HEK293 (cell line): ENCODE measurements at regions not wholly inside any gene's neighbourhood (a gene's known extent, or its start where the extent isn't known, plus 50 kb on each side); places are given as distances from the start of the nearest gene placed in this dataset.

Experiments
- CTCF ChIA-PET: fragments of 350-600 bp; formaldehyde crosslinking; extraction: SDS; loops from one replicate; lab custom pipeline; 2021; ENCODE audit warnings: antibody characterized with exemption; lab: Yijun Ruan, JAX
- POLR2A ChIA-PET: fragments of 300-600 bp; formaldehyde crosslinking; extraction: SDS; loops from one replicate; lab custom pipeline; 2020; ENCODE audit warnings: antibody characterized with exemption, inconsistent platforms; lab: Yijun Ruan, JAX
- H3K27ac ChIP-seq: fragments of 200-500 bp; sonication (Bioruptor generic); 2 replicates; pipeline ENCODE4 v1.5.1; 2014; ENCODE audit warnings: low read depth, low read length, control low read depth, inconsistent platforms; ENCODE audit errors: extremely low read depth
- H3K36me3 ChIP-seq, 2 experiments: fragments of 200-500 bp in 1 of 2; sonication (Bioruptor generic) in 1 of 2; 1 replicate in 1 of 2; 2 replicates in 1 of 2; pipeline ENCODE4 v1.5.1; 2014 to 2017; ENCODE audit warnings: inconsistent platforms in 2 of 2, low read length in 2 of 2; ENCODE audit not compliant: control insufficient read depth in 2 of 2, insufficient read depth in 1 of 2
- H3K4me1 ChIP-seq: fragments of 200-500 bp; sonication (Bioruptor generic); 2 replicates; pipeline ENCODE4 v1.5.1; 2014; ENCODE audit warnings: mild to moderate bottlenecking, low read length, inconsistent platforms; ENCODE audit not compliant: control insufficient read depth, insufficient read depth
- H3K4me3 ChIP-seq: 2 replicates; pipeline ENCODE4 v1.5.1; 2011; ENCODE audit warnings: low read depth, mild to moderate bottlenecking, control low read depth, low read length, moderate library complexity
- H3K9me3 ChIP-seq: fragments of 200-500 bp; sonication (Bioruptor generic); 2 replicates; pipeline ENCODE4 v1.5.1; 2014; ENCODE audit warnings: low read depth, low read length, inconsistent platforms; ENCODE audit not compliant: control insufficient read depth, insufficient read depth
- GFI1B ChIP-seq: fragments of 450-650 bp; formaldehyde crosslinking; IDR thresholded peaks from 2 replicates; pipeline ENCODE4 v1.5.1; 2016; ENCODE audit warnings: missing biosample characterization, missing genetic modification characterization
- GLI4 ChIP-seq: fragments of 450-650 bp; formaldehyde crosslinking; IDR thresholded peaks from 2 replicates; pipeline ENCODE4 v1.5.1; 2016; ENCODE audit warnings: missing biosample characterization, missing genetic modification characterization
- GLIS2 ChIP-seq: fragments of 450-650 bp; formaldehyde crosslinking; IDR thresholded peaks from 2 replicates; pipeline ENCODE4 v1.5.1; 2016; ENCODE audit warnings: missing biosample characterization, missing genetic modification characterization
- KLF8 ChIP-seq: fragments of 450-650 bp; formaldehyde crosslinking; IDR thresholded peaks from 2 replicates; pipeline ENCODE4 v1.5.1; 2016; ENCODE audit warnings: missing biosample characterization, missing genetic modification characterization
- SCRT1 ChIP-seq: fragments of 450-650 bp; formaldehyde crosslinking; IDR thresholded peaks from 2 replicates; pipeline ENCODE4 v1.5.1; 2016; ENCODE audit warnings: missing biosample characterization, missing genetic modification characterization, borderline replicate concordance
- ZBTB20 ChIP-seq: fragments of 450-650 bp; formaldehyde crosslinking; IDR thresholded peaks from 2 replicates; pipeline ENCODE4 v1.5.1; 2016; ENCODE audit warnings: missing biosample characterization, missing genetic modification characterization
- ZFHX2 ChIP-seq: fragments of 450-650 bp; formaldehyde crosslinking; conservative IDR thresholded peaks from 2 replicates; pipeline ENCODE4 v1.5.1; 2016; ENCODE audit warnings: missing biosample characterization, missing genetic modification characterization
- ZIC2 ChIP-seq: fragments of 450-650 bp; formaldehyde crosslinking; IDR thresholded peaks from 2 replicates; pipeline ENCODE4 v1.5.1; 2016; ENCODE audit warnings: missing biosample characterization, missing genetic modification characterization
- ZNF169 ChIP-seq: fragments of 450-650 bp; formaldehyde crosslinking; IDR thresholded peaks from 2 replicates; pipeline ENCODE4 v1.5.1; 2016; ENCODE audit warnings: missing biosample characterization, missing genetic modification characterization
- ZNF292 ChIP-seq: fragments of 450-650 bp; formaldehyde crosslinking; IDR thresholded peaks from 2 replicates; pipeline ENCODE4 v1.5.1; 2016; ENCODE audit warnings: low read depth, missing biosample characterization, missing genetic modification characterization, borderline replicate concordance
- ZNF416 ChIP-seq: fragments of 450-650 bp; formaldehyde crosslinking; IDR thresholded peaks from 2 replicates; pipeline ENCODE4 v1.5.1; 2016; ENCODE audit warnings: missing biosample characterization, missing genetic modification characterization
- ZNF501 ChIP-seq: fragments of 450-650 bp; formaldehyde crosslinking; IDR thresholded peaks from 2 replicates; pipeline ENCODE4 v1.5.1; 2016; ENCODE audit warnings: missing biosample characterization, missing genetic modification characterization
- ZNF521 ChIP-seq: fragments of 450-650 bp; formaldehyde crosslinking; IDR thresholded peaks from 2 replicates; pipeline ENCODE4 v1.5.1; 2017; ENCODE audit warnings: missing biosample characterization, mild to moderate bottlenecking, missing genetic modification characterization
- ZNF585B ChIP-seq: fragments of 450-650 bp; formaldehyde crosslinking; IDR thresholded peaks from 2 replicates; pipeline ENCODE4 v1.5.1; 2016; ENCODE audit warnings: missing biosample characterization, missing genetic modification characterization
- ZNF629 ChIP-seq: fragments of 450-650 bp; formaldehyde crosslinking; IDR thresholded peaks from 2 replicates; pipeline ENCODE4 v1.5.1; 2017; ENCODE audit warnings: missing biosample characterization, missing genetic modification characterization
- ZNF747 ChIP-seq: fragments of 450-650 bp; formaldehyde crosslinking; IDR thresholded peaks from 2 replicates; pipeline ENCODE4 v1.5.1; 2016; ENCODE audit warnings: missing biosample characterization, missing genetic modification characterization
- ZSCAN16 ChIP-seq: fragments of 450-650 bp; formaldehyde crosslinking; IDR thresholded peaks from 2 replicates; pipeline ENCODE4 v1.5.1; 2016; ENCODE audit warnings: missing biosample characterization, missing genetic modification characterization
- TF ChIP-seq, protein P1 (sequence below): fragments of 450-650 bp; formaldehyde crosslinking; IDR thresholded peaks from 2 replicates; pipeline ENCODE4 v1.5.0; 2017; ENCODE audit warnings: missing biosample characterization, missing genetic modification characterization, borderline replicate concordance
- TF ChIP-seq, protein P2 (sequence below): fragments of 450-650 bp; formaldehyde crosslinking; IDR thresholded peaks from 2 replicates; pipeline ENCODE4 v1.5.1; 2016; ENCODE audit warnings: missing biosample characterization, missing genetic modification characterization, low read depth
- TF ChIP-seq, protein P3 (sequence below): fragments of 450-650 bp; formaldehyde crosslinking; IDR thresholded peaks from 2 replicates; pipeline ENCODE4 v1.5.1; 2016; ENCODE audit warnings: missing biosample characterization, missing genetic modification characterization
- TF ChIP-seq, protein P4 (sequence below): fragments of 450-650 bp; formaldehyde crosslinking; IDR thresholded peaks from 2 replicates; pipeline ENCODE4 v1.5.1; 2016; ENCODE audit warnings: missing biosample characterization, missing genetic modification characterization

DNA sequence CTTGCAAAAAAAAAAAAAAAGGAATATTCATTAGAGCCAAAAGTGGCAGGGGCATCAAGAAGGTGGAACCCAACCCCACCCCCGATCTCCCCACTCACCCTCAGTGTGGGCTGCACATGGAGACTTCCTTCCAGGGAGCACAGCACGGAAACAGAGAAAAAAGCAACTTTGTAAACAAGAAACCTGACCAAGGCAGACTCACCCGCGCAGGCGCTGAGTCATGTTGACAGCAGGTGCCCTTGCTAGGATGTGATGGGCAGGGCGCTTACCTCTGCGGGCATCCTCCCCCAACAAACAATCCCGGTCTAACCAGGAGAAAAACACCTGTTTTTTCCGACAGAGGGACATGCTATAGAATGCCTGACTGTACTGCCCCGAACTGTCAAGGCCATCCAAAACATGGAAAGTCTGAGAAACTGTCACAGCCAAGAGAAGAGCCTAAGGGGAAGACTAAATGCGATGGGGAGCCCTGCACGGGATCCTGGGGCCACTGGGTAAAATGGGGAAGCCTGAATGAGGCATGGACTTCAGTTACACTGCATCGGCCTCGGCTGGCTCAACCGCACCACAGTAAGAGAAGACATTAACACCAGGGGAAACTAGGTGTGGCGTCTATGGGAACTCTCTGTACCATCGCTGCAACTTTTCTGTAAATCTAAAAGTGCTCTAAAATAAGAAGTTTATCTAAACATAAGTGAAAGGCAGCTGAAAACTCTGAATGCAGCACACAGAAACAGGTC lies 66.7 kb upstream of the GATA2 start:
- Histone ChIP-seq H3K4me3 (no peak overlapping the region), H3K4me1 (no peaks in the 10 kb centered on the region), H3K27ac (no peak overlapping the region), H3K9me3 (no peaks in the 10 kb centered on the region), H3K36me3 (no peaks in the 10 kb centered on the region)
- POLR2A ChIA-PET, result no interaction called here
- TF ChIP-seq KLF8, result no peak
- peak; percentile 47 for TF ChIP-seq ZIC2 (tag by site-specific recombination)
- TF ChIP-seq ZSCAN16 (tag by site-specific recombination), result no peak
- TF ChIP-seq ZFHX2 (tag by site-specific recombination), result peak; percentile 37; the same call in 1 of the 2 replicates
- no peak for TF ChIP-seq GLI4 (tag by site-specific recombination)
- no peak for TF ChIP-seq ZNF629 (tag by site-specific recombination)
- TF ChIP-seq ZNF416 (tag by site-specific recombination), result no peak
- no peak for TF ChIP-seq ZNF501
- TF ChIP-seq, protein P1, sequence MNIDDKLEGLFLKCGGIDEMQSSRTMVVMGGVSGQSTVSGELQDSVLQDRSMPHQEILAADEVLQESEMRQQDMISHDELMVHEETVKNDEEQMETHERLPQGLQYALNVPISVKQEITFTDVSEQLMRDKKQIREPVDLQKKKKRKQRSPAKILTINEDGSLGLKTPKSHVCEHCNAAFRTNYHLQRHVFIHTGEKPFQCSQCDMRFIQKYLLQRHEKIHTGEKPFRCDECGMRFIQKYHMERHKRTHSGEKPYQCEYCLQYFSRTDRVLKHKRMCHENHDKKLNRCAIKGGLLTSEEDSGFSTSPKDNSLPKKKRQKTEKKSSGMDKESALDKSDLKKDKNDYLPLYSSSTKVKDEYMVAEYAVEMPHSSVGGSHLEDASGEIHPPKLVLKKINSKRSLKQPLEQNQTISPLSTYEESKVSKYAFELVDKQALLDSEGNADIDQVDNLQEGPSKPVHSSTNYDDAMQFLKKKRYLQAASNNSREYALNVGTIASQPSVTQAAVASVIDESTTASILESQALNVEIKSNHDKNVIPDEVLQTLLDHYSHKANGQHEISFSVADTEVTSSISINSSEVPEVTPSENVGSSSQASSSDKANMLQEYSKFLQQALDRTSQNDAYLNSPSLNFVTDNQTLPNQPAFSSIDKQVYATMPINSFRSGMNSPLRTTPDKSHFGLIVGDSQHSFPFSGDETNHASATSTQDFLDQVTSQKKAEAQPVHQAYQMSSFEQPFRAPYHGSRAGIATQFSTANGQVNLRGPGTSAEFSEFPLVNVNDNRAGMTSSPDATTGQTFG (tag by site-specific recombination), result no peak
- TF ChIP-seq, protein P2, sequence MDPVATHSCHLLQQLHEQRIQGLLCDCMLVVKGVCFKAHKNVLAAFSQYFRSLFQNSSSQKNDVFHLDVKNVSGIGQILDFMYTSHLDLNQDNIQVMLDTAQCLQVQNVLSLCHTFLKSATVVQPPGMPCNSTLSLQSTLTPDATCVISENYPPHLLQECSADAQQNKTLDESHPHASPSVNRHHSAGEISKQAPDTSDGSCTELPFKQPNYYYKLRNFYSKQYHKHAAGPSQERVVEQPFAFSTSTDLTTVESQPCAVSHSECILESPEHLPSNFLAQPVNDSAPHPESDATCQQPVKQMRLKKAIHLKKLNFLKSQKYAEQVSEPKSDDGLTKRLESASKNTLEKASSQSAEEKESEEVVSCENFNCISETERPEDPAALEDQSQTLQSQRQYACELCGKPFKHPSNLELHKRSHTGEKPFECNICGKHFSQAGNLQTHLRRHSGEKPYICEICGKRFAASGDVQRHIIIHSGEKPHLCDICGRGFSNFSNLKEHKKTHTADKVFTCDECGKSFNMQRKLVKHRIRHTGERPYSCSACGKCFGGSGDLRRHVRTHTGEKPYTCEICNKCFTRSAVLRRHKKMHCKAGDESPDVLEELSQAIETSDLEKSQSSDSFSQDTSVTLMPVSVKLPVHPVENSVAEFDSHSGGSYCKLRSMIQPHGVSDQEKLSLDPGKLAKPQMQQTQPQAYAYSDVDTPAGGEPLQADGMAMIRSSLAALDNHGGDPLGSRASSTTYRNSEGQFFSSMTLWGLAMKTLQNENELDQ (tag by site-specific recombination), result no peak
- TF ChIP-seq SCRT1 (tag by site-specific recombination), result no peak
- no peak for TF ChIP-seq ZNF585B (tag by site-specific recombination)
- TF ChIP-seq ZNF747 (tag by site-specific recombination), result no peak
- CTCF ChIA-PET, result interaction anchor here (0.7 kb wide), 1 partner anchor 248 kb away, joined by 4 read pairs; no protein-coding TSS in a partner anchor

DNA sequence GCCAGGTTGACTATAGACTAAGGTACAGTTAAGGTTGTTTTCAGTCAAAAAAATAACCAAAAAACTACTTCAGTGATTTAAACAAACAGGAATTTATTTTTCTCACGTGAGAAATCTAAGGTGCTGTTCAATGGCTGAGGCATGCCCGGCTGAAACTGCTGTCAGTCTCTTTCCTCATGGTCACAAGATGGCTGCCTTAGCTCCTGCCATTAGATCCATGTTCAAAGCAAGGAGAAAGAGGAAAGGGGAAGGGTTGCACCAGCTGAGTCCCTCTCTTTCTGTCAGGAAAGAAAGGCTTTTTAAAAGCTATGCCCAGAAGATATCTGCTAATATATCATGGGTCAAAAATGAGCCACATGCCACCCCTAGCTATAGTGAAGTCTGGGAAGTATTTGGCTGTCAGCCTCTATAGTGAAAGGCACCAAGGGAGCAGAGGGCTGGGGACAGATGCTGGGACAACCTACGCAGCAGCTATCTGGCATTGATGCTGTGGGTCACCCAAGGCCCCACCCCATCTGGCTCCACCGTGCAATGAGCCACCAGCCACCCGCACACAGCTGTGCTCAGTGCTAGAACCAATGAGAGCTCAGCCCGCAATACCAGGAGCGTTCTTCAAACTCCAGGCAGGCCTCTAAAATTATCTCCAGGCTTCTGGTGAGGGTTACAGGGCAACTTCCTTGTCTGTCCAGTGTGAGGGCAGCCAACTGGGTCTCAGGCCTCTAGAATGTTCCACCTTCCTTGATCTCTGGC lies 64.7 kb upstream of the GATA2 start:
- H3K27ac ChIP-seq, result no peak overlapping the region
- H3K4me1 ChIP-seq, result no peaks in the 10 kb centered on the region
- POLR2A ChIA-PET, result no interaction called here
- H3K36me3 ChIP-seq, result no peaks in the 10 kb centered on the region
- no peaks in the 10 kb centered on the region for H3K9me3 ChIP-seq
- no peak overlapping the region for H3K4me3 ChIP-seq
- CTCF ChIA-PET, result interaction anchor here (0.7 to 0.9 kb wide), 2 partner anchors 15 to 19 kb away, joined by 3 read pairs; no protein-coding TSS in a partner anchor
- TF ChIP-seq GFI1B (tag by site-specific recombination) (no peak), ZNF521 (tag by site-specific recombination) (no peak), GLIS2 (no peak), ZNF292 (tag by site-specific recombination) (no peak), GLI4 (tag by site-specific recombination) (no peak), ZNF169 (tag by site-specific recombination) (no peak), ZBTB20 (tag by site-specific recombination) (no peak)
- TF ChIP-seq, protein P1 (tag by site-specific recombination), result no peak
- TF ChIP-seq, protein P3, sequence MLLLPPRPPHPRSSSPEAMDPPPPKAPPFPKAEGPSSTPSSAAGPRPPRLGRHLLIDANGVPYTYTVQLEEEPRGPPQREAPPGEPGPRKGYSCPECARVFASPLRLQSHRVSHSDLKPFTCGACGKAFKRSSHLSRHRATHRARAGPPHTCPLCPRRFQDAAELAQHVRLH (tag by site-specific recombination), result 0 out of 2 replicates have a peak, but pooled peaks have one; percentile 33
- TF ChIP-seq, protein P4, sequence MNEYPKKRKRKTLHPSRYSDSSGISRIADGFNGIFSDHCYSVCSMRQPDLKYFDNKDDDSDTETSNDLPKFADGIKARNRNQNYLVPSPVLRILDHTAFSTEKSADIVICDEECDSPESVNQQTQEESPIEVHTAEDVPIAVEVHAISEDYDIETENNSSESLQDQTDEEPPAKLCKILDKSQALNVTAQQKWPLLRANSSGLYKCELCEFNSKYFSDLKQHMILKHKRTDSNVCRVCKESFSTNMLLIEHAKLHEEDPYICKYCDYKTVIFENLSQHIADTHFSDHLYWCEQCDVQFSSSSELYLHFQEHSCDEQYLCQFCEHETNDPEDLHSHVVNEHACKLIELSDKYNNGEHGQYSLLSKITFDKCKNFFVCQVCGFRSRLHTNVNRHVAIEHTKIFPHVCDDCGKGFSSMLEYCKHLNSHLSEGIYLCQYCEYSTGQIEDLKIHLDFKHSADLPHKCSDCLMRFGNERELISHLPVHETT (tag by site-specific recombination), result no peak
